Skeletal muscle satellite cell (primary cell): ENCODE measurements at regions not wholly inside any gene's neighbourhood (a gene's known extent, or its start where the extent isn't known, plus 50 kb on each side); places are given as distances from the start of the nearest gene placed in this dataset.
"Not testable (repeated sequence)": the region's sequence is repeated elsewhere in the genome, so short reads cannot be mapped to it uniquely, and the experiment has no call there.

ENCODE experiments used
- H3K27me3 ChIP-seq: 2 replicates; pipeline ENCODE4 v1.7.0; 2013; ENCODE audit warnings: low read length; ENCODE audit not compliant: control insufficient read depth, insufficient read depth
- H3K36me3 ChIP-seq: 2 replicates; pipeline ENCODE4 v1.7.0; 2013; ENCODE audit warnings: mild to moderate bottlenecking, control low read depth, low read length; ENCODE audit not compliant: insufficient read depth
- H3K4me1 ChIP-seq: 2 replicates; pipeline ENCODE4 v1.7.0; 2013; ENCODE audit warnings: low read length; ENCODE audit not compliant: control insufficient read depth, insufficient read depth
- H3K4me2 ChIP-seq: 2 replicates; pipeline ENCODE4 v1.7.0; 2013; ENCODE audit warnings: mild to moderate bottlenecking, low read length
- H3K4me3 ChIP-seq: 2 replicates; pipeline ENCODE4 v1.7.0; 2013; ENCODE audit warnings: low read length
- H3K9ac ChIP-seq: 2 replicates; pipeline ENCODE4 v1.7.0; 2013; ENCODE audit warnings: mild to moderate bottlenecking, low read depth, low read length, moderate library complexity
- H3K9me3 ChIP-seq: replicated peaks from 2 replicates; pipeline ENCODE4 v1.7.0; 2013; ENCODE audit warnings: mild to moderate bottlenecking, control low read depth, low read length

- H3K27me3 ChIP-seq, H3K9me3 ChIP-seq, H3K4me3 ChIP-seq, H3K4me2 ChIP-seq, H3K9ac ChIP-seq, H3K36me3 ChIP-seq, H3K4me1 ChIP-seq: not testable (repeated sequence)
Measured at GRCh38 chr14:70238635-70239034, 49.9 kb upstream of the SLC8A3 start.
